GM23338 (cell line): ENCODE measurements at regions not wholly inside any gene's neighbourhood (a gene's known extent, or its start where the extent isn't known, plus 50 kb on each side); places are given as distances from the start of the nearest gene placed in this dataset.

Source experiments
- ATAC-seq: fragments of 200-7000 bp; cut with Tn5 transposase; 3 replicates; pipeline ENCODE4 v1.9.1; 2020
- DNase-seq: peaks from one replicate; pipeline ENCODE4 v3.0.0-alpha.2; 2015; ENCODE audit warnings: low spot score
- H2AFZ ChIP-seq: fragments of 200-600 bp; sonication (generic); 2 replicates; pipeline ENCODE4 v1.8.0; 2016; ENCODE audit warnings: antibody characterized with exemption, mild to moderate bottlenecking, moderate library complexity
- H3F3A ChIP-seq: fragments of 200-600 bp; sonication (generic); replicated peaks from 2 replicates; pipeline ENCODE4 v1.8.0; 2017; ENCODE audit warnings: antibody characterized with exemption, mixed run types, low read depth
- H3K27ac ChIP-seq: fragments of 200-600 bp; sonication (generic); 2 replicates; pipeline ENCODE4 v1.6.1; 2016; ENCODE audit warnings: low read depth
- H3K27me3 ChIP-seq: fragments of 200-600 bp; sonication (generic); 2 replicates; pipeline ENCODE4 v1.8.0; 2016; ENCODE audit warnings: mild to moderate bottlenecking, mixed run types, moderate library complexity; ENCODE audit not compliant: insufficient read depth
- H3K36me3 ChIP-seq: fragments of 200-600 bp; sonication (generic); 2 replicates; pipeline ENCODE4 v1.8.0; 2016; ENCODE audit warnings: mild to moderate bottlenecking; ENCODE audit not compliant: insufficient read depth
- H3K4me1 ChIP-seq: fragments of 200-600 bp; sonication (generic); 2 replicates; pipeline ENCODE4 v1.8.0; 2016; ENCODE audit warnings: mild to moderate bottlenecking, moderate library complexity; ENCODE audit not compliant: insufficient read depth
- H3K4me2 ChIP-seq: fragments of 200-600 bp; sonication (generic); 2 replicates; pipeline ENCODE4 v1.7.1; 2017; ENCODE audit warnings: mixed run types
- H3K4me3 ChIP-seq: fragments of 200-600 bp; sonication (generic); 2 replicates; pipeline ENCODE4 v1.6.1; 2016; ENCODE audit warnings: mixed run types
- H3K79me2 ChIP-seq: fragments of 200-600 bp; sonication (generic); replicated peaks from 2 replicates; pipeline ENCODE4 v1.8.0; 2017; ENCODE audit warnings: mild to moderate bottlenecking; ENCODE audit not compliant: insufficient read depth
- H3K9me2 ChIP-seq: fragments of 200-600 bp; sonication (generic); 2 replicates; pipeline ENCODE4 v1.8.0; 2017; ENCODE audit not compliant: insufficient read depth
- H4K20me1 ChIP-seq: fragments of 200-600 bp; sonication (generic); replicated peaks from 2 replicates; pipeline ENCODE4 v1.8.0; 2017; ENCODE audit warnings: mild to moderate bottlenecking; ENCODE audit not compliant: insufficient read depth
- H3K27ac Mint-ChIP-seq: 2 replicates; pipeline ENCODE4 v1.8.0; 2020; ENCODE audit warnings: inconsistent platforms, mild to moderate bottlenecking, moderate library complexity, mixed read lengths
- H3K27me3 Mint-ChIP-seq: 3 replicates; pipeline ENCODE4 v1.8.0; 2022; ENCODE audit warnings: low read depth, mild to moderate bottlenecking, moderate library complexity, mixed read lengths, inconsistent platforms; ENCODE audit not compliant: insufficient read depth, poor library complexity
- H3K36me3 Mint-ChIP-seq: 3 replicates; pipeline ENCODE4 v1.8.0; 2021; ENCODE audit warnings: low read depth, mild to moderate bottlenecking, inconsistent platforms, moderate library complexity, mixed read lengths
- H3K4me1 Mint-ChIP-seq: 3 replicates; pipeline ENCODE4 v1.8.0; 2020; ENCODE audit warnings: mild to moderate bottlenecking, inconsistent platforms, mixed read lengths
- H3K4me3 Mint-ChIP-seq: 3 replicates; pipeline ENCODE4 v1.8.0; 2021; ENCODE audit warnings: moderate library complexity, mild to moderate bottlenecking, inconsistent platforms, mixed read lengths
- H3K9me3 Mint-ChIP-seq: 3 replicates; pipeline ENCODE4 v1.8.0; 2020; ENCODE audit warnings: moderate library complexity, mild to moderate bottlenecking, inconsistent platforms, mixed read lengths
- CREB1 ChIP-seq: fragments of 250-450 bp; sonication (Bioruptor Pico); IDR thresholded peaks from 2 replicates; pipeline ENCODE4 v1.5.0; 2020; ENCODE audit warnings: low read depth, mild to moderate bottlenecking, moderate library complexity
- CTCF ChIP-seq, 2 experiments: fragments of 200-600 bp in 1 of 2; sonication (generic) in 1 of 2; conservative IDR thresholded peaks; 2 replicates each; pipeline versions ENCODE4 v1.5.1 to v1.6.1; 2016 to 2017; ENCODE audit warnings: antibody characterized with exemption in 2 of 2, low read depth in 2 of 2, mild to moderate bottlenecking in 2 of 2, moderate library complexity in 1 of 2
- ETS1 ChIP-seq: IDR thresholded peaks from 2 replicates; pipeline ENCODE4 v1.6.1; 2016; ENCODE audit warnings: antibody characterized with exemption
- EZH2 ChIP-seq: fragments of 200-600 bp; sonication (generic); IDR thresholded peaks from one replicate; pipeline ENCODE4 v1.8.0; 2017; ENCODE audit warnings: antibody characterized with exemption, mild to moderate bottlenecking, low read depth; ENCODE audit not compliant: unreplicated experiment
- EZH2phosphoT487 ChIP-seq: fragments of 200-600 bp; sonication (generic); IDR thresholded peaks from one replicate; pipeline ENCODE4 v1.8.1; 2018; ENCODE audit warnings: antibody characterized with exemption; ENCODE audit not compliant: unreplicated experiment
- JUNB ChIP-seq: IDR thresholded peaks from one replicate; pipeline ENCODE4 v1.6.1; 2016; ENCODE audit warnings: antibody characterized with exemption; ENCODE audit not compliant: unreplicated experiment
- NANOG ChIP-seq: IDR thresholded peaks from 2 replicates; pipeline ENCODE4 v1.6.1; 2016; ENCODE audit warnings: antibody characterized with exemption, borderline replicate concordance
- POLR2AphosphoS5 ChIP-seq: IDR thresholded peaks from 2 replicates; pipeline ENCODE4 v1.6.1; 2016; ENCODE audit warnings: antibody characterized with exemption, low read depth
- REST ChIP-seq: IDR thresholded peaks from one replicate; pipeline ENCODE4 v1.6.1; 2018; ENCODE audit warnings: antibody characterized with exemption; ENCODE audit not compliant: unreplicated experiment
- STAT1 ChIP-seq: IDR thresholded peaks from one replicate; pipeline ENCODE4 v1.6.1; 2016; ENCODE audit warnings: antibody characterized with exemption; ENCODE audit not compliant: unreplicated experiment
- ZNF114 ChIP-seq: fragments of 250-450 bp; sonication (Bioruptor Pico); IDR thresholded peaks from 2 replicates; pipeline ENCODE4 v1.5.0; 2020; ENCODE audit warnings: mild to moderate bottlenecking, moderate library complexity
- ZNF331 ChIP-seq: fragments of 250-450 bp; sonication (Bioruptor Pico); IDR thresholded peaks from 2 replicates; pipeline ENCODE4 v1.5.0; 2020; ENCODE audit warnings: low read depth, mild to moderate bottlenecking, moderate library complexity
- ZNF462 ChIP-seq: fragments of 250-450 bp; sonication (Bioruptor Pico); IDR thresholded peaks from 2 replicates; pipeline ENCODE4 v1.5.0; 2020; ENCODE audit warnings: mild to moderate bottlenecking, moderate library complexity

- peaks cover 17% of the 10 kb centered on the region for H3K27me3 Mint-ChIP-seq
- peaks cover 5% of the 10 kb centered on the region; the same call in 1 of the 3 replicates for H3K4me1 Mint-ChIP-seq
- Histone ChIP-seq H3K27me3 (no peaks in the 10 kb centered on the region), H3K4me1 (no peaks in the 10 kb centered on the region), H3K27ac (no peak overlapping the region), H2AFZ (no peak overlapping the region), H3K36me3 (peaks cover 3% of the 10 kb centered on the region; the same call in 1 of the 2 replicates), H3K9me2 (no peaks in the 10 kb centered on the region), H4K20me1 (no peaks in the 10 kb centered on the region), H3K79me2 (no peaks in the 10 kb centered on the region), H3K4me2 (no peak overlapping the region), H3F3A (peaks cover 10% of the 10 kb centered on the region), H3K4me3 (no peak overlapping the region)
- peaks cover 5% of the 10 kb centered on the region; the same call in 1 of the 3 replicates for H3K9me3 Mint-ChIP-seq
- H3K36me3 Mint-ChIP-seq = peaks cover 52% of the 10 kb centered on the region
- no peak overlapping the region for H3K27ac Mint-ChIP-seq
- ATAC-seq (no peak), DNase-seq (no peak)
- TF ChIP-seq ZNF114 (CRISPR knock-in tag) = no peak
- TF ChIP-seq EZH2 = no peak
- TF ChIP-seq ETS1 = no peak
- TF ChIP-seq JUNB = no peak
- TF ChIP-seq EZH2phosphoT487 = no peak
- no peak for TF ChIP-seq STAT1
- TF ChIP-seq ZNF462 (CRISPR knock-in tag) = no peak
- no peak for TF ChIP-seq POLR2AphosphoS5
- no peak for TF ChIP-seq NANOG
- TF ChIP-seq CTCF (conservative IDR thresholded peaks at IDR 0.05; ENCODE audit: low read depth in 2 of 2) = no peak
- no peak for TF ChIP-seq CREB1 (CRISPR knock-in tag)
- TF ChIP-seq ZNF331 (CRISPR knock-in tag) = no peak
- TF ChIP-seq REST = no peak
- H3K4me3 Mint-ChIP-seq = no peak overlapping the region
Observed at GRCh38 chr17:77498091-77498741, 357.4 kb downstream of the SEC14L1 start.
